ENCODE measurements at regions not wholly inside any gene's neighbourhood (a gene's known extent, or its start where the extent isn't known, plus 50 kb on each side); places are given as distances from the start of the nearest gene placed in this dataset.
"Not testable (repeated sequence)": the region's sequence is repeated elsewhere in the genome, so short reads cannot be mapped to it uniquely, and the experiment has no call there.

GRCh38 chr1:239112101-239112935, 274.1 kb upstream of the CHRM3 start:
- Histone ChIP-seq H3K27ac (no peak overlapping the region), H3K4me3 (no peak overlapping the region), H3K9me3 (replicated peaks in 1 of 3) (no peaks in the 10 kb centered on the region), H3K4me1 (replicated peaks in 1 of 2) (no peaks in the 10 kb centered on the region), H3K27me3 (no peaks in the 10 kb centered on the region), H3K36me3 (replicated peaks in 1 of 2) (no peaks in the 10 kb centered on the region)
- intact Hi-C loops (cut with DNase I): no loop called here
- WGBS, 4 donors: 62 to 81% (median 73%) methylated on average over 5 of the region's 5 CpGs
- DNase-seq: no peak
- TF ChIP-seq POLR2A (IDR thresholded peaks at IDR 0.05): no peak
- no peak for TF ChIP-seq CTCF (IDR thresholded peaks at IDR 0.05)

GRCh38 chr1:239107676-239108075, 278.7 kb upstream of the CHRM3 start:
- Histone ChIP-seq H3K27me3 (no peaks in the 10 kb centered on the region), H3K4me1 (replicated peaks in 1 of 2) (no peaks in the 10 kb centered on the region), H3K27ac (no peak overlapping the region), H3K9me3 (replicated peaks in 1 of 3) (no peaks in the 10 kb centered on the region), H3K36me3 (replicated peaks in 1 of 2) (no peaks in the 10 kb centered on the region), H3K4me3 (no peak overlapping the region)
- intact Hi-C loops (cut with DNase I): no loop called here
- whole genome bisulfite sequencing, 4 donors: 70 to 85% (median 82%) methylated on average over 7 of the region's 7 CpGs
- DNase-seq: no peak
- TF ChIP-seq POLR2A (IDR thresholded peaks at IDR 0.05) (no peak), CTCF (IDR thresholded peaks at IDR 0.05) (no peak)

GRCh38 chr1:239106689-239107088, 279.7 kb upstream of the CHRM3 start:
- intact Hi-C loops (cut with DNase I); H3K9me3 ChIP-seq (replicated peaks in 1 of 3); DNase-seq; H3K27me3 ChIP-seq; H3K4me3 ChIP-seq; H3K36me3 ChIP-seq (replicated peaks in 1 of 2); H3K27ac ChIP-seq; H3K4me1 ChIP-seq (replicated peaks in 1 of 2): not testable (repeated sequence)
- whole genome bisulfite sequencing, 4 donors: 60 to 78% (median 64%) methylated on average over 5 to 7 of the region's 7 CpGs

GRCh38 chr1:239098400-239099037, 287.8 kb upstream of the CHRM3 start:
- no peak for TF ChIP-seq POLR2A (IDR thresholded peaks at IDR 0.05)
- TF ChIP-seq CTCF (IDR thresholded peaks at IDR 0.05): no peak
- intact Hi-C loops (cut with DNase I): no loop called here
- no peak overlapping the region for H3K27ac ChIP-seq
- WGBS, 4 donors: 68 to 76% (median 74%) methylated on average over 7 of the region's 7 CpGs
- H3K36me3 ChIP-seq (replicated peaks in 1 of 2): no peaks in the 10 kb centered on the region
- H3K4me1 ChIP-seq (replicated peaks in 1 of 2): no peaks in the 10 kb centered on the region
- no peaks in the 10 kb centered on the region for H3K9me3 ChIP-seq (replicated peaks in 1 of 3)
- no peaks in the 10 kb centered on the region for H3K27me3 ChIP-seq
- H3K4me3 ChIP-seq: no peak overlapping the region
- DNase-seq: no peak

Data from adrenal gland (tissue), 9 donors.